GM19455 (cell line): ENCODE measurements at regions not wholly inside any gene's neighbourhood (a gene's known extent, or its start where the extent isn't known, plus 50 kb on each side); places are given as distances from the start of the nearest gene placed in this dataset.

ENCODE experiments used
- ATAC-seq: cut with Tn5 transposase; IDR thresholded peaks from one replicate; pipeline ENCODE4 v1.9.1; 2021; ENCODE audit not compliant: unreplicated experiment

- ATAC-seq, result no peak
Observed at GRCh38 chr2:455015-455705, 167.3 kb upstream of the ALKAL2 start.

GRCh38 chr2:453132-453531 lies 165.2 kb upstream of the ALKAL2 start:
- no peak for ATAC-seq

- no peak for ATAC-seq
Observed at GRCh38 chr2:451495-451894, 163.6 kb upstream of the ALKAL2 start.

GRCh38 chr2:449246-450067 lies 161.6 kb upstream of the ALKAL2 start:
- no peak for ATAC-seq

GRCh38 chr2:447902-448665 lies 160.2 kb upstream of the ALKAL2 start:
- ATAC-seq, result no peak

GRCh38 chr2:446963-447530 lies 159.2 kb upstream of the ALKAL2 start:
- ATAC-seq, result no peak

DNA sequence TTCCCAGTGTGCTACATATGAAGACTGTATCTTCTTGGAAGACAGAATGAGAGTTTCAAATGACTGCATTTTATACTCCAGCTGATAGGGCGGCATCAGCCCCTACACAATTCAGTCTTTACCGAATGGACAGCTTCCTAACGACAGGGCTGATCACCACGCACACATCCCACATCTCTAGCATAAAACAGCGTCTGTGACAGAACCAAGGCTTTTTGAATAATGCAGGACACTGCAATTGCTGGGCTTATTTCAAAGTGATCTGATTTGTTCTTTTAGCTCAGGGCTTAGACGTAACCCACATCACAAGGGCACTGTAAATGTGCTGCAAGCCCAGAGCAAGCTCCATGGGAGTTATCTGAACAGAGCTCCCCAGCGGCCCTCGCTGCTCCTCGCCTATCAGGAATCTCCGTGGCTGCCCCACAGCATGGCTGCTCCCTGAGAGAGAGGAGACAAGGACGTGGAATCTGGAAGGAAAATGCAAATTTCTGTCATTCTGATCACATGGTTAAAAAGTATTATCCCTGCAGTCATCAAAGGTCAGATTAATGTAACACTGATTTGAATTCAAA lies 158.5 kb upstream of the ALKAL2 start:
- ATAC-seq, result no peak

GRCh38 chr2:445896-446295 lies 158.0 kb upstream of the ALKAL2 start:
- no peak for ATAC-seq

DNA sequence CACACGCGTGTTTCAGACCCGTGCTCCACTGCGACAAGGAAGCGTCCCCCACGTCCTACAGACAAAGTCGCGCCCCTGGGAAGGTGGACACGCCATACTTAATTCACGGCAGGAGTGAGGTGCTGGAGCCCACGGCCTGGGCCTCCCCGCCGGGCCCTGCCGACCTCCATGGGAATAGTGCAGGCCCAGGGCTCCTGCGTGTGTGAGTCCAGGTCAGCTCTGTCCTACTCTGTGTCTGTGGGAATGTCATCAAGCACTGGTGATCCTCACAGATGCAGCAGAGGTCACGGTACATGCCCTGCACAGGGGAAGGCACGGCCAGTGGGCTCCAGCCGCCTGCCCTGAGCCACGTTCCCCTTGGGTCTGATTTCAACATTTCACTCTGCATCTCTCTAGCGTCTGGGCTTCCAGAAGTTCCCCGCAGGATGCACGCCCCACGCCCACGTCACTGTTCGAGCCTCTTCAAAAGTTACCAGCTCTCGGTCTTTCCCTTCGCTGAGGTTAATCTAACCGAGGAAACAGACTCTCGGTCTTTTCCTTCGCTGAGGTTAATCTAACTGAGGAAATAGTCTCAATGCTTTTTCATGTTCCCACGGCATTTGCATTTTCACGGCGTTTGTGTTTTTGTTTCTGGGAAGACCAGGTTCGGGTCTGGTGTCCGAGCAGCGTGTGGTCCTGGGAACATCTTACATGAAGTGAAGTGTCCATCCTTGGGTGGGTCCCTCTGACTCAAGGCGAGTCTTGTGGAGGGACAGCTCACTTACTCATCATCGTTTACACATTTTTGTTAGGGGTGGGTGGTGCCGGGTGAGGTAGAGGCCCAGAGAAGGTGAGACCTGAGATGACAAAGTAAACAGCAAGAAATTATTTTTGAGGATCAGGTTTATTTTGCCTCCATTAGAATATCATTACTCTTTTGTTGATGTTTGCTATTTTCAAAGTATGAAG lies 157.3 kb upstream of the ALKAL2 start:
- ATAC-seq, result no peak

- ATAC-seq, result no peak
Observed at GRCh38 chr2:443741-444140, 155.8 kb upstream of the ALKAL2 start.

DNA sequence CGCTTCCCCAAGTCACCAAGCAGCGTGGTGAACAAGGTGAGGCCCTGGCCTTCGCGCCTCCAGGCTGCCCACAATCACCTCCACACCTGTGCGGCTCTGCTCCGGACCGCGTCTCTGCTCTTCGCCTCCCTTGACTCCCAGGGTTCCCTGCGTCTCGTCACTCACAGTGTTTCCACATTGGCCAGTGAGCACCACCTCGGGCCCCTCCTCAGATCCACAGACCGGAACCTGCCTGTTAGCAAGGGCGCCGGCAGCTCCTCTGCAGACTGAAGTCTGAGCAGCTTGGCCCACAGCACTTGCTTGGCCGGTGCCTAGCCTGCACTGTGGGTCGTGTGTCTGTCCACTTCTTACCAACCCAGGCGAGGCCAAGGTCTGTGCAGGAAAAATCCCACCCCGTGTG lies 155.3 kb upstream of the ALKAL2 start:
- ATAC-seq, result no peak

- peak; percentile 67 for ATAC-seq
Observed at GRCh38 chr2:441258-442022, 153.5 kb upstream of the ALKAL2 start.

- ATAC-seq, result no peak
Observed at GRCh38 chr2:440403-440740, 152.5 kb upstream of the ALKAL2 start.

GRCh38 chr2:439556-440402 lies 151.9 kb upstream of the ALKAL2 start:
- no peak for ATAC-seq

GRCh38 chr2:439077-439476 lies 151.2 kb upstream of the ALKAL2 start:
- no peak for ATAC-seq

DNA sequence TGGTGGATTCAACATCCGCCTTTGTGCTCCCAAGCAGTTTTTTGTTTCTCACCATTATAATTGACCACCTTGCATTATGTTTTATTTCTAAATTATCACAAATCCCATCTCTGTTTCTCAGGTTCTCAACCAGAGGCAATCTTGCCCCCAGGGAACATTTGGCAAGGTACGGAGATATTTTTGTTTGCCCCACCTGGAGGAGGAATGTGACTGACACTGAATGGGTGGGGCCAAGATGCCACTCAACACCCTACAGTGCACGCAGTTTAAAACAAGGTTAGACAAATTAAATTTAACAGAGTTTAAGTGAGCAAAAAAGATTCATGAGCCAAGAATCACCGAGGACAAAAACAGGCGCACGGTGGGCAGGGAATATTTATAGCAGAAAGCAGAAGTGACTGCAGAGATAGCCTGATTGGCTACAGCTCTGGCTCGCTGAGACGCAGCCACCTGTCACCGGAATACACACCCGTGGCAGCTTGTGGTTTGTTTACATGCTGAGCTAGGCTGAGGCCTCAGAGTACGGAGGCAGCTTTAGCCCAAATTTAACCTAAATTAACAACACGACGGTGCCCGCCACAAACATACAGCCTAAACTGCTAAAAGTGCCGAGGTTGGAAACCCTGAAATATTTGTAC lies 150.0 kb upstream of the ALKAL2 start:
- peak; percentile 83 for ATAC-seq

- ATAC-seq, result no peak
Observed at GRCh38 chr2:437180-437579, 149.3 kb upstream of the ALKAL2 start.

DNA sequence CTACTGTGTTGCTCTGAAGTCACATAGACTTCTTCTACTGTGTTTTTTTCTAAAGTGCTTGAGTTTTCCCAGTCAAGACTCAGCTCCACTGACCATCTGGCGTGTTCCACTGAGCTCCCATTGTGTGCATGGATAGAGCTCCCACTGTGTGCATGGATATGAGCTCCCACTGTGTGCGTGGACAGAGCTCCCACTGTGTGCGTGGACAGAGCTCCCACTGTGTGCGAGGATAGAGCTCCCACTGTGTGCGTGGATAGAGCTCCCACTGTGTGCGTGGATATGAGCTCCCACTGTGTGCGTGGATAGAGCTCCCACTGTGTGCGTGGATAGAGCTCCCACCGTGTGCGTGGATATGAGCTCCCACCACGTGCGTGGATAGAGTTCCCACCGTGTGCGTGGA lies 148.3 kb upstream of the ALKAL2 start:
- ATAC-seq, result no peak
